Fibroblast of villous mesenchyme (primary cell): ENCODE measurements at regions not wholly inside any gene's neighbourhood (a gene's known extent, or its start where the extent isn't known, plus 50 kb on each side); places are given as distances from the start of the nearest gene placed in this dataset.

ENCODE experiments used
- DNase-seq: peaks from one replicate; pipeline ENCODE4 v3.0.0-alpha.2; 2010; ENCODE audit warnings: low read depth
- H3K4me3 ChIP-seq: 2 replicates; pipeline ENCODE4 v1.5.1; 2011; ENCODE audit warnings: low read depth, mild to moderate bottlenecking, low read length
- CTCF ChIP-seq: IDR thresholded peaks from 2 replicates; pipeline ENCODE4 v1.5.1; 2012; ENCODE audit warnings: low read depth, mild to moderate bottlenecking, low read length; ENCODE audit not compliant: insufficient read depth

GRCh38 chr4:95985791-95986550 is 146.1 kb downstream of the PDHA2 start:
- TF ChIP-seq CTCF: no peak
- no peak overlapping the region for H3K4me3 ChIP-seq
- DNase-seq: no peak

DNA sequence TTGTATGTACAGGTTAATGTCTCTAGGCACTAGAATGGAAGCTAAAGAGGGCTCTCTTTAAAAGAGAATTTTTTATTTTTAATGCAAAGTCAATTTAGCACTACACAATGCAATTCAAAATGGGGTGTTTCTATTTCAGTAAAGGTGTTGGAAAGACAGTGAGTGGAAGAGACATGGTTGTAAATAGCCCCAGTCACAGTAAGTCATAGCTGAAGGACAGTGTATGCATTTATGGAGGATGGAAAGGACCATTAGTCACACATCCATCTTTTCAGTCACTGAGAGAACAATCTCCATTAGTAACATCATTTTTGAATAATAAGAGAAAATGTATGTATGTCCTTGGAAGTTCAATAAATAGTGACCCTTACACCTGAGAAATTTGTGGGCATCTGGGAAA is 148.0 kb downstream of the PDHA2 start:
- DNase-seq: no peak
- no peak overlapping the region for H3K4me3 ChIP-seq
- TF ChIP-seq CTCF: no peak

GRCh38 chr4:95998311-95998710 is 158.4 kb downstream of the PDHA2 start:
- no peak for TF ChIP-seq CTCF
- no peak overlapping the region for H3K4me3 ChIP-seq
- no peak for DNase-seq

DNA sequence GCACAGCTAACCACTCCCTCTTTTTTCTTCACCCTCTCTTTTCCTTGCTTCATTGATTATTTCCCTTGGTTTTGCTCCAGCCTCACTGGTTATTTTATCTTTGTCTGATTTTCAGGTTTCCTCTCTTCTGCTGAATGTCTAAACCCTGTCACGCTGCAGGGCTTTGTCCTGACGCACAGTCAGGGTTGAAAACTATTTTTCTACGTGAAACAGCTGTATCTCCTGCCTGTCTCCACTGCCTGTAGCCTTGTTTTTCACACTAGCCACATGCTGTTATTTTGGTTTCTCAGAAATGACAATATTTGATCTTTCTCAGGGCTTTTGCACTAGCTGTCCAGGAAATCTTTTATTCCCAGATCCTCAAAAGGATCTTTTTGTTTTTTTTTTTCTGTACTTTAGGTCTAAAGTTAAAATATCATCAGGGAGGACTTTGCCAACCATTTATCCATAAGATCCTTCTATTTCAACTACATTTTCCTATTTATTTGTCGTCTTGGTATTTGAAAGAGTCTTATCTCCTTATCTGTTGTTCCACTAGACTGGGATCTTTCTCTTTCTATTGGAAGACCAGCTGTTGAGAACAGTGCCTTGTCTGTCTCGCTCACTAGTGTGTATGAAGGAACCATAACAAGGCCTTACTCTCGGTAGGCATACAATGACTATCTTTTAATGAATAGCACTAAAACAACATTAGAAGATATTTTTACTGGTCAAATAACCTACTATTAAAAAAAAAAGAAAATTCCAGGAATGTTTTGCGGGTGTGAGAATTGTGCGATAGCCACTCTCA is 164.3 kb downstream of the PDHA2 start:
- H3K4me3 ChIP-seq: no peak overlapping the region
- no peak for DNase-seq
- no peak for TF ChIP-seq CTCF

- peak; percentile 18 for DNase-seq
- no peak overlapping the region for H3K4me3 ChIP-seq
- TF ChIP-seq CTCF: no peak
These were observed 169.7 kb downstream of the PDHA2 start for GRCh38 chr4:96009427-96010119.

DNA sequence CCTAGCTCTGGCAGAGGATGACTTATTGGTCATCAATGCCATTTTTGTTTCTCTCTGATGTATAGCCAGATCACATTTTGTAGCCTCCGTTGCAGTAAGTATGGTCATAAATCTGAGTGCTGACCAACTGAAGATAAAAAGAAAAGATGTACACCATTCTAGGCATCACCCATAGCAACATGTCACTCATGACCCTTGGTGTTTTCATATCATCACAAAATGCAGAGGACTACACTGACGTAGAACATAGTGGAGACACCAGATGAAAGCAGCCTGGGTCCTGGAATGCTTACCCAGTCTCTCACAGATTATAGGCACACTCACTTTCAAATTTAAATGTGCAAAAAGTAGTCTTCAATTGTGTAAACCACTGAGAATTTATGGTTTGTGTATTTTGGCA is 172.8 kb downstream of the PDHA2 start:
- no peak for TF ChIP-seq CTCF
- no peak for DNase-seq
- H3K4me3 ChIP-seq: no peak overlapping the region
